AG09319 (cell line): ENCODE measurements at regions not wholly inside any gene's neighbourhood (a gene's known extent, or its start where the extent isn't known, plus 50 kb on each side); places are given as distances from the start of the nearest gene placed in this dataset.

Source experiments
- DNase-seq: peaks from one replicate; pipeline ENCODE4 v3.0.0-alpha.2; 2010; ENCODE audit warnings: low read depth; ENCODE audit errors: extremely low read depth
- TF ChIP-seq, protein P1 (sequence below): IDR thresholded peaks from 2 replicates; pipeline ENCODE4 v1.5.1; 2011; ENCODE audit warnings: low read depth, mild to moderate bottlenecking, inconsistent platforms, low read length, moderate library complexity

DNA sequence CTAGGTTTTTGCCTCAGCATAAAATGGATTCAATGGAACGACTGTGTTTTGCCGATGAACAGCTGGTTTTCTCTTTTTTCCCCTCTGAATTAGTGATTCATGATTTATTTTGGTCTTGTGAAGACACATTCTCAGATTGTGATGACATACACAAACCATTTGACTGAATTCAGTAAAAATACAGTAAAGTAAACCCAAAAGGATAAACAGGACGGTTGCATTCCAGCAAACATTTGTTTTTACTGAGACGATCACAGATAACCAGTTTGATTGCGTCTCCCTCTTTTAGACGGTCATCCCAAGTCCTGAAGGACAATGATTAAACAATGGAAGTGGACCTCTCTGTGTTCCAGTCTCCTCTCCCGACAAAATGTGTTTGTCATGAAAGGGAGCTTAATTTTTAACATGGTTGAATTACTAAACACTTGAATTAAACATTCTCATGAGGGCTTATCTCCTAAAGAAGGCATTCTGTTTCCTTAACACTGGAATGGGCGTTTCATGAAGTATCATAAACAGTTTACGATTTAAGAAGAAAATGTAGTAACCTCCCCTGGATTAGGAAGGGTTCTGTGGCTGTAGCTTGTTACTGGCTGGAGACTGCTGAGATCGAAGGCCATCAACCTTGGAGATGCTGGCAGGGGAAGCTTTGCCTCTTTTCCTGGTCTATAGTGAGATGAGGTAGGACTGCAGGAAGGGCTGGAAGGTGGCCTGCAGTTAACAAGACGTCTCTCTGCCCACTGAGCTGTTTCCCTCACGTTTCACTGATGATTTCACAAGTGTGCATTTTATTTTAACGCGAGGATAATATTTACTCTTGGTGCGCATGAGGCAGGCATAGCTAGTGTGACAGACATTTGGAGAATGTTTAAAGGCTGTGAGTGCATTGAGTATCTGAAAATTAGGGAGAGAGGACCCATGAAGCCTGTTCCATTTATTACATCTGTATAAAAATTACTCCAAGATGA, 457.9 kb downstream of the FGF9 start:
- DNase-seq, result no peak
- TF ChIP-seq, protein P1, sequence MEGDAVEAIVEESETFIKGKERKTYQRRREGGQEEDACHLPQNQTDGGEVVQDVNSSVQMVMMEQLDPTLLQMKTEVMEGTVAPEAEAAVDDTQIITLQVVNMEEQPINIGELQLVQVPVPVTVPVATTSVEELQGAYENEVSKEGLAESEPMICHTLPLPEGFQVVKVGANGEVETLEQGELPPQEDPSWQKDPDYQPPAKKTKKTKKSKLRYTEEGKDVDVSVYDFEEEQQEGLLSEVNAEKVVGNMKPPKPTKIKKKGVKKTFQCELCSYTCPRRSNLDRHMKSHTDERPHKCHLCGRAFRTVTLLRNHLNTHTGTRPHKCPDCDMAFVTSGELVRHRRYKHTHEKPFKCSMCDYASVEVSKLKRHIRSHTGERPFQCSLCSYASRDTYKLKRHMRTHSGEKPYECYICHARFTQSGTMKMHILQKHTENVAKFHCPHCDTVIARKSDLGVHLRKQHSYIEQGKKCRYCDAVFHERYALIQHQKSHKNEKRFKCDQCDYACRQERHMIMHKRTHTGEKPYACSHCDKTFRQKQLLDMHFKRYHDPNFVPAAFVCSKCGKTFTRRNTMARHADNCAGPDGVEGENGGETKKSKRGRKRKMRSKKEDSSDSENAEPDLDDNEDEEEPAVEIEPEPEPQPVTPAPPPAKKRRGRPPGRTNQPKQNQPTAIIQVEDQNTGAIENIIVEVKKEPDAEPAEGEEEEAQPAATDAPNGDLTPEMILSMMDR, result no peak

DNA sequence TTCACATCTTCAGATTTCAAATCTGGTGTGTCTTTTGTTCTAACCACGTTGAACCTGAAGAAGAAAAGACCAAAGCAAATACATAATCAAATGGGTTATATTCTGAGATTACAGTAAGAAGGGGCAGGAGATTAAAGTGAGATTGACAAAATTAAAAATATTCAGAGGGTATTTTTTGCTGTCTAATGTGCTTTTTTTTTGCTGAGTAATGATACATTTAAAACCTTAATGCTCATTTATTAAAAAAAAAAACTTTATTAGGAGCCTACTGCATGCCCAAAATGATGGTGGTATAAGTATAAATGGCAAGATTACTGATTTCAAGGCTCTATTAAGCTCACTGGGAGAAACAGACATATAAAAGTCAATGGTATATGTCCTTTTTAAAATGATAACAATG, 459.4 kb downstream of the FGF9 start:
- TF ChIP-seq, protein P1, result no peak
- no peak for DNase-seq

DNA sequence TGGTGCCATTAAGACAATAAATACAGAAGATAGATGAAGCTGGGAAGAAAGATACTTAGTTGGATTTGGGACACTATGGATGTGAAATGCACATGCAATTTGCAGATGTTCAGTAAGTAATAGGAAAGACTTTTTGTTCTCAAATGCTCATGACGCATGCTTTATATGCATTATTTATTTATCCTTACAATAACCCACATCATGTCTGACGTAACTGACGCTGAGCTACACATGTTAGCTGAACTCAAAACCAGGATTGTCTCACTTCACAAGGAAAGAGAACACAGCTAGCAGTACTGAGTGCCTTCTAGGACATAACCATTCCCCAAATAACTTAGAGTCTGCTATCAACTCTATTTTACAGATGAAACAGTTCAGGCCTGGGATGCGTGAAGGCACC, 463.4 kb downstream of the FGF9 start:
- DNase-seq, result no peak
- TF ChIP-seq, protein P1, result no peak

DNA sequence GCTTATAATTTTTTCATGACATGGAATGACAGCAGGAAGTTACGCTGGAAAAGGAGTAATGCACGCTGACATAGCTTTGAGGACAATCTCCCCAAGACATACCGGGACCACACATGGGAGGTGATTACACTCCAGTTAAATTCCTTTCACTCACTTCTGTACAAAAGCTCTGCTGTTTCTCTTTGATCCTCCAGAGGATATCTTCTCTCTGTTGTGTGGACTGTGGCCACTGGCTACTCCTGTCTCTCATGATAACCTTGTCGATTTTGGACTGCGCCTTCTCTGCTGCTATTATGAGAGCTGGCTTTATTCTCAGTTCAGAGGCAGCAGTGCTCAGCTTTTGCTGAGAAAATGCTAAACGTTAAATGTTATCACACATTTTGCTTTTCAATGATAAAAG, 464.6 kb downstream of the FGF9 start:
- TF ChIP-seq, protein P1, result no peak
- DNase-seq, result no peak

GRCh38 chr13:22137361-22138050, 466.6 kb downstream of the FGF9 start:
- DNase-seq, result no peak
- TF ChIP-seq, protein P1, result no peak

GRCh38 chr13:22138947-22139346, 468.1 kb downstream of the FGF9 start:
- TF ChIP-seq, protein P1, result no peak

DNA sequence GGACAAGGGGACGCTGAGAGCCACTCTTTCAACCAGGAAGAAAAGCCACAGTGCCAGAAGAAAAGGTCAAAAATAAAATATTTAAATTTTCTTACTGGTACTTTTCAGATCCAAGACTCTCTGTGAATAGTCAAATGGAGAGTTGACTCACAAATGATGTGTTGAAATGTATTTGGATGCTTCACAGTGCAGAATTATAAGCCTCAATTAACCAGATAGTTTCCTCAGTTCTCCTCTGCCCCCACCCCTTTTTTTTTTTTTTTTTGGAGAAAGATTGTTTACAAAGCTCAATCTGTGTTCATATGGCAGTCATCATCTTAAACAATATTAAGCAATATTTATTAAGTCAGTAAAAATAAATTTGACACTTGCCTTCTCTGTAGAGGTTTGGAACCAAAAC, 470.8 kb downstream of the FGF9 start:
- TF ChIP-seq, protein P1, result no peak
- DNase-seq, result no peak

More at GRCh38 chr13:22138947-22139346, 468.1 kb downstream of the FGF9 start:
- no peak for DNase-seq
